LNCAP (cell line): ENCODE measurements at regions not wholly inside any gene's neighbourhood (a gene's known extent, or its start where the extent isn't known, plus 50 kb on each side); places are given as distances from the start of the nearest gene placed in this dataset.

Experiments used
- CTCF ChIP-seq: fragments of 450-650 bp; IDR thresholded peaks from 2 replicates; pipeline ENCODE4 v1.5.1; 2017; ENCODE audit warnings: mild to moderate bottlenecking

DNA sequence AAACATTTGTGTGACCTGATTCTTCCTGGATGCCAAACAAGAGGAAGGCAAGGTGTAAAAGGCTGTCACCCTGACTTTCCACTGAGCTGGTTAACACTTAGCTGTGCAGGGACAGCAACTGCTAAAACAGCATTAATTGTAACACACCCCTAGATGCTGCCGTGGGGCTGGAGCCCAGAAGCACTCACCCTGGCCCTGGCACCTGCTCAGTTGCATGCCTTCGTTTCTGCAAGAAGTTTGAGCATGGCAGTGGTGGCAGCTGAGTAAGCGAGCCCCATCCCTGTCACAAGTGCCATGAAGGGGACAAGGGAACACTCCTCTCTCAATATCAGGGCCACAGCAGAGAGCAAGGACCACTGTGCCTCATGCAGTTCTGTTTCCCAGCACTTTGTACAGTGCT, 330.2 kb downstream of the TMEM114 start:
- no peak for TF ChIP-seq CTCF

DNA sequence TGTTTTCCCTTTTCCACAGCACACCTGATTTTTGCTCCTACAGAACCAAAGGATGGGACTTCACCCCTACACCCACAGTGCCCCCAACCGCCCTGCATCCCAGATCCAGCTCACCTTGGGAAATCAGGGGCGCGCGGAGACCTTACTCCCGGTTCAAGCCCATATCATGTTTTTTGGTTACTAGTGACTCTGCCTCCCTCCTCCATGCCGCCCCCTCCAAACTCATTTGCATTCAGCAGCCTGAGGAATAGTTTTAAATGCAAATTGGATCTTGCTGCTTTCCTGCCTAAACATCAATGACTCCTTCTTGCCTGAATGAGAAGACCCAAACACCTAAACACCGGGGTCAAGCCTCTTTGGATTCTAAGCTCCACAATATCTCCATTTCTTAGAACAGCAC, 331.8 kb downstream of the TMEM114 start:
- no peak for TF ChIP-seq CTCF

DNA sequence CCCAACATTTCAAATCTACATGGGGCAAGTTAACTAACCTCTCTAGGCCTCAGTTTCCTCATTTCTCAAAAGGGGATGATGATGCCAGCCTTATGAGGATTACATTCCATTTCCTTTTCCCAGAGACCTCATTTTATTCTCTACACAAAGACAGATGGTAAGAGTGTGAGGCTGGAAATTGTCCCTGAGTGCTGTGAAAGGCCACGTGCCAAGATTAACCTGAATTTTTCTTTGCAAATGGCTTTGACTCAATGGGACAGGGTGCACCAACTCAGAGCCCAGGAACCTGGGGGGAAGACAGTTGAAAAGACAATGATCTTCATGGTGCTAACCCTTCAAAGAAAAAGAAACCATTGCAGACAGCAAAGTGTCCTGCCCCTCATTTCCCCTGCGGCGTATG, 332.8 kb downstream of the TMEM114 start:
- TF ChIP-seq CTCF, result no peak

DNA sequence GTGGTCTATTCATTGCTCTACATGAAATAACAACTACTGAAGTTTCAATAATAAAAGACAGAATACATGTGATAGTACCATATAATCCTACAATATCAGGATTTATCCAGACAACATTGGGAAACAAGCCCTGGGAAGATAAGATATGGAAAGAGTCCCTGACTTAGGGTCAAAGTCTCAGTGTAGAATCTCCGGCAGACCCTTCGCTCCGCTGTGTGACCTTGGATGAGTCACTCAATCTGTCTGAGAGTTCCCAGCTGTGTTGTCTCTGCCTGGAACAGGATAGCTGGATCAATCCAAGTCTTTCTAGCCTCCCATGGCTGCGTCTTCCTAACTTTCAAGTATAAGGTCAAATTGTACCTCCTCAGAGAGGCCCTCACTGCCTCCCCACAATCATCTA, 335.9 kb downstream of the TMEM114 start:
- TF ChIP-seq CTCF, result no peak

- TF ChIP-seq CTCF, result no peak
Observed at GRCh38 chr16:8253718-8254117, 336.6 kb downstream of the TMEM114 start.

DNA sequence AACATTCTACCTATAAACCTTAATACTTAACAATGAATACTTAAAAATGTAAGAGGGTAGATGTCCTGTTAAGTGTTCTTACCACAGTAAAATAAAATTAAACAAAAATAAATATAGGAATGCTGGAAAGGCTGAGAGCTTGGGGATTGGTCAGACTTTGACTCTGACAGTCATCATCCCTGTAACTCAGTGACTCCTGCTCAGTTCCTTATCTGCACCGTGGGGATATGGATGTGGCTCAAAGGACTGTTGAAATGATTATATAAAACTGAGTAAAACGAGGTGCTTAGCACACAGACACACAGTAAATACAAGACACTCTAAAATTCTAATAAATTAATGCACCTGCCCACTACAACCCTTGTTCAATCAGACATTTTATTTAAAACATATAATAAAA, 338.6 kb downstream of the TMEM114 start:
- no peak for TF ChIP-seq CTCF

- TF ChIP-seq CTCF, result no peak
Observed at GRCh38 chr16:8251298-8251697, 339.0 kb downstream of the TMEM114 start.

DNA sequence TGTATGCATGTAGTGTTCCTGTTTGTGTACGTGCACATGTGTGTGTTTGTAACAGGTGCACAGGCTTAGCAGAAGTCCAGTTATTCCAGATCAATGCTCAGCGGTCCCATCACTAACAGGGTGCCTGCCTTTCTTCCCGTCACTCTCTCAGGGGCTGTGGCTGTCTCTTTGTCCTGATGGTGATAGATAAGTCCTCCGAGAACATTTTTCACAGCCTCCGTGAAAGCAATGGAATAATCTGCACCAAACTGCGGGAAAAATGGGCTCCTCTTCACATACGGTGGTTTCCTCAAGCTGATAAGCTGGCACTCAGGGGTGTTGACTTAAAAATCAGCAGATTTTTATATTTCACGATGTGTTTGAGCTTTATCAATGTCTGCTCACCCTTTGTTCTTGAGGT, 342.3 kb downstream of the TMEM114 start:
- TF ChIP-seq CTCF, result no peak
